ENCODE measurements at regions not wholly inside any gene's neighbourhood (a gene's known extent, or its start where the extent isn't known, plus 50 kb on each side); places are given as distances from the start of the nearest gene placed in this dataset.

- H3K27ac Mint-ChIP-seq: no peak overlapping the region
- H3K9me3 Mint-ChIP-seq: peaks cover 6% of the 10 kb centered on the region in 2 donors
- no peak overlapping the region for H3K4me3 Mint-ChIP-seq
- H3K27me3 Mint-ChIP-seq: peaks cover 0 to 5% of the 10 kb centered on the region in 2 donors
- no peak for ATAC-seq (replicated peaks)
- no peaks in the 10 kb centered on the region for H3K4me1 Mint-ChIP-seq
- no peak for DNase-seq
- no peaks in the 10 kb centered on the region for H3K36me3 Mint-ChIP-seq
Observed at GRCh38 chr7:115249080-115249479, 327.2 kb downstream of the MDFIC start.

- no peaks in the 10 kb centered on the region for H3K4me1 Mint-ChIP-seq
- no peak overlapping the region for H3K27ac Mint-ChIP-seq
- H3K27me3 Mint-ChIP-seq: peaks cover 5 to 11% of the 10 kb centered on the region in 2 donors
- DNase-seq: no peak
- no peak for ATAC-seq (replicated peaks)
- peaks cover 6 to 8% of the 10 kb centered on the region in 2 donors for H3K9me3 Mint-ChIP-seq
- no peak overlapping the region for H3K4me3 Mint-ChIP-seq
- no peaks in the 10 kb centered on the region for H3K36me3 Mint-ChIP-seq
Observed at GRCh38 chr7:115241151-115241550, 319.3 kb downstream of the MDFIC start.

- Mint-ChIP-seq H3K27me3 (peaks cover 5 to 11% of the 10 kb centered on the region in 2 donors), H3K4me1 (no peaks in the 10 kb centered on the region), H3K27ac (no peak overlapping the region), H3K36me3 (no peaks in the 10 kb centered on the region), H3K4me3 (no peak overlapping the region), H3K9me3 (peaks cover 4 to 7% of the 10 kb centered on the region in 2 donors)
- ATAC-seq (replicated peaks) (no peak), DNase-seq (no peak)
Observed at GRCh38 chr7:115240242-115240641, 318.3 kb downstream of the MDFIC start.

- no peak for DNase-seq
- Mint-ChIP-seq H3K27me3 (no peaks in the 10 kb centered on the region), H3K4me3 (no peak overlapping the region), H3K36me3 (no peaks in the 10 kb centered on the region), H3K4me1 (peaks cover 0 to 2% of the 10 kb centered on the region in 2 donors), H3K27ac (no peak overlapping the region), H3K9me3 (peaks cover 4 to 5% of the 10 kb centered on the region in 2 donors)
- no peak for ATAC-seq (replicated peaks)
Observed at GRCh38 chr7:115235075-115235474, 313.2 kb downstream of the MDFIC start.

GRCh38 chr7:115233809-115234208 lies 311.9 kb downstream of the MDFIC start:
- Mint-ChIP-seq H3K9me3 (peaks cover 4 to 5% of the 10 kb centered on the region in 2 donors), H3K36me3 (no peaks in the 10 kb centered on the region), H3K27ac (no peak overlapping the region), H3K4me3 (no peak overlapping the region), H3K27me3 (no peaks in the 10 kb centered on the region), H3K4me1 (peaks cover 0 to 2% of the 10 kb centered on the region in 2 donors)
- no peak for ATAC-seq (replicated peaks)
- DNase-seq: no peak

GRCh38 chr7:115232041-115232440 lies 310.1 kb downstream of the MDFIC start:
- DNase-seq: no peak
- Mint-ChIP-seq H3K36me3 (no peaks in the 10 kb centered on the region), H3K4me1 (peaks cover 0 to 2% of the 10 kb centered on the region in 2 donors), H3K9me3 (peaks cover 4 to 5% of the 10 kb centered on the region in 2 donors), H3K27ac (no peak overlapping the region), H3K4me3 (no peak overlapping the region), H3K27me3 (peaks cover 0 to 4% of the 10 kb centered on the region in 2 donors)
- ATAC-seq (replicated peaks): no peak

- H3K4me3 Mint-ChIP-seq: no peak overlapping the region
- H3K27me3 Mint-ChIP-seq: peaks cover 0 to 4% of the 10 kb centered on the region in 2 donors
- H3K27ac Mint-ChIP-seq: no peak overlapping the region
- ATAC-seq (replicated peaks) (peak; percentile 44 to 65), DNase-seq (no peak)
- H3K4me1 Mint-ChIP-seq: peaks cover 0 to 2% of the 10 kb centered on the region in 2 donors
- peaks cover 4 to 5% of the 10 kb centered on the region in 2 donors for H3K9me3 Mint-ChIP-seq
- H3K36me3 Mint-ChIP-seq: no peaks in the 10 kb centered on the region
Observed at GRCh38 chr7:115230882-115231571, 309.1 kb downstream of the MDFIC start.

- no peak overlapping the region for H3K4me3 Mint-ChIP-seq
- no peaks in the 10 kb centered on the region for H3K36me3 Mint-ChIP-seq
- H3K9me3 Mint-ChIP-seq: no peaks in the 10 kb centered on the region
- no peak for ATAC-seq (replicated peaks)
- peaks cover 0 to 2% of the 10 kb centered on the region in 2 donors for H3K4me1 Mint-ChIP-seq
- DNase-seq: no peak
- H3K27me3 Mint-ChIP-seq: peaks cover 7 to 11% of the 10 kb centered on the region in 2 donors
- no peak overlapping the region for H3K27ac Mint-ChIP-seq
Observed at GRCh38 chr7:115229401-115230105, 307.7 kb downstream of the MDFIC start.

- no peak for ATAC-seq (replicated peaks)
Observed at GRCh38 chr7:115227473-115228235, 305.8 kb downstream of the MDFIC start.

GRCh38 chr7:115226410-115226809 lies 304.5 kb downstream of the MDFIC start:
- no peak for ATAC-seq (replicated peaks)
- H3K4me1 Mint-ChIP-seq: peaks cover 0 to 2% of the 10 kb centered on the region in 2 donors
- no peak overlapping the region for H3K27ac Mint-ChIP-seq
- no peak overlapping the region for H3K4me3 Mint-ChIP-seq
- no peaks in the 10 kb centered on the region for H3K9me3 Mint-ChIP-seq
- H3K36me3 Mint-ChIP-seq: no peaks in the 10 kb centered on the region
- H3K27me3 Mint-ChIP-seq: peaks cover 7 to 11% of the 10 kb centered on the region in 2 donors
- DNase-seq: no peak

More at GRCh38 chr7:115227473-115228235, 305.8 kb downstream of the MDFIC start:
- Mint-ChIP-seq H3K4me1 (peaks cover 0 to 2% of the 10 kb centered on the region in 2 donors), H3K27me3 (peaks cover 7 to 11% of the 10 kb centered on the region in 2 donors), H3K27ac (no peak overlapping the region), H3K9me3 (no peaks in the 10 kb centered on the region), H3K4me3 (no peak overlapping the region), H3K36me3 (no peaks in the 10 kb centered on the region)
- DNase-seq: no peak

- no peaks in the 10 kb centered on the region for H3K4me1 Mint-ChIP-seq
- no peak for ATAC-seq (replicated peaks)
- peaks cover 7 to 11% of the 10 kb centered on the region in 2 donors for H3K27me3 Mint-ChIP-seq
- no peak overlapping the region for H3K27ac Mint-ChIP-seq
- H3K9me3 Mint-ChIP-seq: no peaks in the 10 kb centered on the region
- no peak overlapping the region for H3K4me3 Mint-ChIP-seq
- no peak for DNase-seq
- no peaks in the 10 kb centered on the region for H3K36me3 Mint-ChIP-seq
Observed at GRCh38 chr7:115224922-115225321, 303.0 kb downstream of the MDFIC start.

- Mint-ChIP-seq H3K27me3 (peaks cover 7 to 11% of the 10 kb centered on the region in 2 donors), H3K4me1 (no peaks in the 10 kb centered on the region), H3K36me3 (no peaks in the 10 kb centered on the region), H3K4me3 (no peak overlapping the region), H3K27ac (no peak overlapping the region), H3K9me3 (no peaks in the 10 kb centered on the region)
- ATAC-seq (replicated peaks) (no peak), DNase-seq (no peak)
Observed at GRCh38 chr7:115223959-115224358, 302.1 kb downstream of the MDFIC start.

GRCh38 chr7:115221456-115221855 lies 299.6 kb downstream of the MDFIC start:
- H3K27me3 Mint-ChIP-seq: peaks cover 7% of the 10 kb centered on the region in 2 donors
- DNase-seq (no peak), ATAC-seq (replicated peaks) (no peak)
- H3K4me1 Mint-ChIP-seq: no peaks in the 10 kb centered on the region
- no peaks in the 10 kb centered on the region for H3K36me3 Mint-ChIP-seq
- H3K9me3 Mint-ChIP-seq: no peaks in the 10 kb centered on the region
- H3K27ac Mint-ChIP-seq: no peak overlapping the region
- H3K4me3 Mint-ChIP-seq: no peak overlapping the region

GRCh38 chr7:115218076-115218475 lies 296.2 kb downstream of the MDFIC start:
- no peaks in the 10 kb centered on the region for H3K27me3 Mint-ChIP-seq
- H3K9me3 Mint-ChIP-seq: no peaks in the 10 kb centered on the region
- H3K27ac Mint-ChIP-seq: no peak overlapping the region
- ATAC-seq (replicated peaks): no peak
- H3K36me3 Mint-ChIP-seq: no peaks in the 10 kb centered on the region
- no peaks in the 10 kb centered on the region for H3K4me1 Mint-ChIP-seq
- no peak overlapping the region for H3K4me3 Mint-ChIP-seq
- DNase-seq: no peak

Data from stimulated activated naive B cell treated with anti-CD40 and anti-IgM and Interleukin-4, amounts not matched to agents 10 μg/mL and 1 μg/mL and 100 μg/mL, for 72 hours (primary cell).